Mononuclear cell (primary cell): ENCODE measurements at regions not wholly inside any gene's neighbourhood (a gene's known extent, or its start where the extent isn't known, plus 50 kb on each side); places are given as distances from the start of the nearest gene placed in this dataset.
"Not testable (repeated sequence)": the region's sequence is repeated elsewhere in the genome, so short reads cannot be mapped to it uniquely, and the experiment has no call there.

Source experiments
- H3K27me3 ChIP-seq: 2 replicates; pipeline ENCODE4 v1.6.0; 2011; ENCODE audit warnings: low read length, control low read depth; ENCODE audit not compliant: insufficient read depth
- H3K4me1 ChIP-seq: 2 replicates; pipeline ENCODE4 v1.5.1; 2011; ENCODE audit warnings: mild to moderate bottlenecking, low read length, control low read depth; ENCODE audit not compliant: insufficient read depth
- H3K4me3 ChIP-seq: 2 replicates; pipeline ENCODE4 v1.5.1; 2011; ENCODE audit warnings: mild to moderate bottlenecking, low read length, moderate library complexity
- H3K9me3 ChIP-seq: 2 replicates; pipeline ENCODE4 v1.5.1; 2011; ENCODE audit warnings: low read depth, mild to moderate bottlenecking, control low read depth, low read length

DNA sequence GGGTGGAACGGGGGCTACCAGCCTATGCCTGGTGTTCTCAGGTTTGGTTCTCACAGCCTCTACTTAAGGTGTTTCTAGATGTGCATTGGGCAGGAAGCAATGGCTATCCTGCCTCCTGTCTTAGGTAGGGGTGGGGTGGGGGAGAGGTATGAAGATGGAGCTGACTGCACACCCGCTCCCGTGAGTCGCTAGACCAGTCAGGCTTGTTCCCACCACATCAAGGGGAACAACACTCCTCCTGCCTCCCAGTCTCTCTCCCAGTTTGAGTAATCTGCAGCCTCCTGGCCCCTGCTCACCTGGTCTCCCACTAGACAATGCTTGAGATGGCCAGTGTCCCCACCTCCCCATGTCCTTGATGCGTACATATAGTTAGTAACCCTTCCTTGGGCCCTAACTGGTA is 79.3 kb upstream of the TENM4 start:
- H3K4me1 ChIP-seq, result no peaks in the 10 kb centered on the region

DNA sequence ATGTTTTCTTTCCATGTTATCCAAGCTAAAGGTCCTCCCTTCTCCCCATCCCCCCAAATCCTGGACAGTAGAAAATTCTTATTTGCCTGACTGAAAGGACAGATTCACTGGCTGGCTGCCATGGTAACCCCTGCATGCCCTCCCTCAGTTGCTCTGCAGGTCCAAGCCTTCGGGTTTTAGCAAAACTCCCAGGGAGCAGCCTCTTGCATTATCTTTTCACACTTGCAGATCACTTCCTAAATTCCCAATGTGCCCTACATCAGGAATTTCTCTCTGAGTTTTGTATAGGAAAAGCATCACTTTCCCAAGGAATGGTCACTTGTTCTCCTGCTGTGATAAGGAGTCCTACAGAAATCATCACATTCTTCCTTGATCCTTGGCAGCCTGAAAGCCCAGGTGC is 75.0 kb upstream of the TENM4 start:
- no peak overlapping the region for H3K4me3 ChIP-seq
- no peaks in the 10 kb centered on the region for H3K9me3 ChIP-seq
- H3K27me3 ChIP-seq, result no peaks in the 10 kb centered on the region
- no peaks in the 10 kb centered on the region for H3K4me1 ChIP-seq

More for the DNA sequence above, 79.3 kb upstream of the TENM4 start:
- Histone ChIP-seq H3K9me3 (no peaks in the 10 kb centered on the region), H3K27me3 (no peaks in the 10 kb centered on the region), H3K4me3 (no peak overlapping the region)

- Histone ChIP-seq H3K4me1 (no peaks in the 10 kb centered on the region), H3K9me3 (no peaks in the 10 kb centered on the region), H3K4me3 (no peak overlapping the region), H3K27me3 (no peaks in the 10 kb centered on the region)
These were observed 73.9 kb upstream of the TENM4 start for GRCh38 chr11:79514695-79515094.

DNA sequence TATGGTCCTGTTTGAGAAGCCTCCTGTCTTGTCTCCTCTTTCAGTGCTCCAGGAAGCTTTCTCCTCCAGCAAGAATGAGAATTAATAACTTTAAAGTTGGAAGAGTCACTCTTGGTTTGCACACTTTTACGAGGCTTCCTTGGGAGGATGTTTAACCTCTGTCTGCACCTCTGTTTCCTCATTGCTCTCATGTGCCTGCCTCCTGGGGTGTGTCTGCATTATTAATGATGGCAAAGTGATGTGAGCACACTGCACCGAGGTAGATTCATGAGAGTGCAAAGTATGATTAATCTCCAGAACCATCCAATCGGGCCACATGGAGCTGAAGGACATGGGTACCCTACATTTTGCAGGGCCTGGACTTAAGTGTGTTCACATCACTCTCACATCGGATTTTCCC is 73.5 kb upstream of the TENM4 start:
- no peaks in the 10 kb centered on the region for H3K9me3 ChIP-seq
- no peaks in the 10 kb centered on the region for H3K4me1 ChIP-seq
- no peak overlapping the region for H3K4me3 ChIP-seq
- no peaks in the 10 kb centered on the region for H3K27me3 ChIP-seq

GRCh38 chr11:79512706-79513469 is 72.1 kb upstream of the TENM4 start:
- Histone ChIP-seq H3K27me3 (no peaks in the 10 kb centered on the region), H3K9me3 (no peaks in the 10 kb centered on the region), H3K4me3 (no peak overlapping the region), H3K4me1 (no peaks in the 10 kb centered on the region)

GRCh38 chr11:79510960-79511359 is 70.1 kb upstream of the TENM4 start:
- Histone ChIP-seq H3K9me3 (no peaks in the 10 kb centered on the region), H3K4me1 (no peaks in the 10 kb centered on the region), H3K27me3 (no peaks in the 10 kb centered on the region), H3K4me3 (no peak overlapping the region)

DNA sequence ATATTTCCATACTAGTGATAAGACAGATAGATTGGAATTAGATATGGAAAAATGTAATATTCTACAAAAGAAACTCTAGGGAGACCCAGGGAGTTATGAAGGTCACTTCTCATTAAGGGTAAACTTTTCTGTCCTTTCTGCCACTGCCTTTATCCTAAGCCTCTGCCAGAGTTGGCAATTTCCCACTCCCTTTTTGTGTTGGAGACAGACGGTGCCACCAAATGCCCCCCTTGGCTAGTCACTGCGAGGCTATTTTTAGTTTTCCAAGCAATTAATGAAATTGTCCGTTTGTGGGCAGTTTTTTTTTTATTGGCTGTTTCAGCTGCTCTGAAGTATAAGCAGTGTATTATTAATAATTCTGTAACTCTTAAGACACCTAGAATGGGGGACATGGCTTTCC is 67.6 kb upstream of the TENM4 start:
- Histone ChIP-seq H3K4me1 (no peaks in the 10 kb centered on the region), H3K9me3 (no peaks in the 10 kb centered on the region), H3K4me3 (no peak overlapping the region), H3K27me3 (no peaks in the 10 kb centered on the region)

GRCh38 chr11:79507706-79508105 is 66.9 kb upstream of the TENM4 start:
- Histone ChIP-seq H3K4me1 (no peaks in the 10 kb centered on the region), H3K27me3 (no peaks in the 10 kb centered on the region), H3K9me3 (no peaks in the 10 kb centered on the region), H3K4me3 (no peak overlapping the region)

DNA sequence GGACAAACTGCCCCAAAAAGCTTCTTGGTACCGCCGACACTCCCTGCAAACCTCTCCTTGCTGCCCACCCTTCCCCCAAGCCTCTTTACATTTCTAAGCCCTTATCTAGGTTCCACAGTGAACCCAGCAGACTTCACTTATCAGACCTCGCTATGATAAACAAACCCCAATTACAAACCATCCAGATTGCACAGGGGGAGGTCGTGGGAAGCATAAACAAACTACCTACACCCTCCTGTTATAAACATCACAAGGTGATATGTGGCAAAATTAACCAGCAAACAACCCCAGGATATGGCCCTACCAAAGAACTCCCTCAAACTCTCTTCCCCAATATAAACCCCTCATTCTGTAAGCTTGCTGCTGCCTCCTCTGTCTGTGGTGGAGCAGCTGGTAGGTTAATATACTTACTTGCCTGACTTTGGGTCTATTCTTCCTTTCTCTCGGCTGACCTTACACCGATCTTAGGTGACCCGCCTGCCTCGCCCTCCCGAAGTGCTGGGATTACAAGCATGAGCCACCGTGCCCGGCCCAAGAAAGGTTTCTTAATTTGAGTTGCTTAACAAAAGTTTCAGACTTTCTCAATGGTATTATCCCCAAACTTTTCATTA is 66.0 kb upstream of the TENM4 start:
- Histone ChIP-seq H3K9me3 (no peaks in the 10 kb centered on the region), H3K4me3 (no peak overlapping the region), H3K4me1 (no peaks in the 10 kb centered on the region), H3K27me3 (no peaks in the 10 kb centered on the region)

DNA sequence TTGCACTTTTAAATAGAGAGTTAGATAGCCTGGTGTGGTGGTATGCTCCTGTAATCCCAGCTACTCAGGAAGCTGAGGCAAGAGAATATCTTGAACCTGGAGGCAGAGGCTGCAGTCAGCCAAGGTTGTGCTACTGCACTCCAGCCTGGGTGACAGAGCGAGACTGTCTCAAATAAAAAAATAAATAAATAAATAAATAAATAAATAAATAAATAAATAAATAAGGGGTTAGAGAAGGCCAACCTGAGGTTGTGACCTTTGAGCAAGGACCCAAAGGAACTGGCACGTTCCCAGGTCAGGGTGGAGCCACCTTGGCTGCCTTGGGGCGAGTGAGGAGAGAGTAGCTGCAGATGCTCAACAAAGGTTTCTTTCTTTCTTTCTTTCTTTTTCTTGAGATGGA is 65.3 kb upstream of the TENM4 start:
- no peaks in the 10 kb centered on the region for H3K9me3 ChIP-seq

DNA sequence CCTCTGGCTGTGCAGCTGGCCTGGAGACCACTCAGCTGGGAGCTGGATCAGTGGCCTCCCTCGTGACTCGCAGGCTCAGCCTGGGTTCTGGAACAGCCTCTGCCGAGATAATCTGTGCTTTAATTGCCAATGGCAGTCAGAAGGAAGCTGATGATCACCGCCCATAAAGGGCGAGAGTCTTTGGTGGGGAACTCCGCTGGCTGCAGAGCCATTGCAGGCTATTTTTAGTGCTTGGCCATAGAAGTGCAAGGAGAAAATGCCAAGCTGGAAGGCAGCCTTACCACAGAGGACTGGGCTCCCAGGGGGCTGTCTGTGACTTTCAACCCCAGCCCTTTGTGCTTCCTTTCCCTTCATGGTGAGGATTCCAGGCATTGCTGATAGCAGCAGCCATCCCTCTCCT is 62.2 kb upstream of the TENM4 start:
- no peak overlapping the region for H3K4me3 ChIP-seq
- no peaks in the 10 kb centered on the region for H3K27me3 ChIP-seq
- H3K9me3 ChIP-seq, result no peaks in the 10 kb centered on the region
- no peaks in the 10 kb centered on the region for H3K4me1 ChIP-seq

More for the DNA sequence above, 65.3 kb upstream of the TENM4 start:
- no peaks in the 10 kb centered on the region for H3K4me1 ChIP-seq
- H3K4me3 ChIP-seq, result no peak overlapping the region
- H3K27me3 ChIP-seq, result no peaks in the 10 kb centered on the region

- H3K9me3 ChIP-seq, result no peaks in the 10 kb centered on the region
- H3K4me1 ChIP-seq, result no peaks in the 10 kb centered on the region
- H3K4me3 ChIP-seq, result no peak overlapping the region
- no peaks in the 10 kb centered on the region for H3K27me3 ChIP-seq
These were observed 60.9 kb upstream of the TENM4 start for GRCh38 chr11:79501707-79502106.

- not testable (repeated sequence) for H3K4me1 ChIP-seq, H3K9me3 ChIP-seq, H3K4me3 ChIP-seq, H3K27me3 ChIP-seq
These were observed 59.1 kb upstream of the TENM4 start for GRCh38 chr11:79499929-79500328.

DNA sequence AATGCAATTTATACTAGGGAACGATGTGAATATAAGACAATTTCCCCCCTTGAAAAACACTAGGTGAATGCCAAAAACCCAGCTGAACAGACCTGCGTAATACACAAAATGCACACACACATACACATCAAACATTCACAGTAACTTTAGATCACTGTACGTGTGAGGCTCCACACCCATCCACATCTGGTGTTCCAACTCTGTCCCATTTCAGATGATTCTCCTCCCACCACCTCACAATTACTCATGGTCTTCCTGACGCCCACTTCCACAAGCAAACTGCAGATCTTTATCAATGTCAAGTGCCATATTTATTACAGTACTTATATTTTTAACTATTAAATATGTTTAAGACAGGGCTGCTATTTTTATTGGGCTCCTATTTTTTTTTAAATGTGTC is 57.8 kb upstream of the TENM4 start:
- H3K9me3 ChIP-seq, result no peaks in the 10 kb centered on the region
- H3K27me3 ChIP-seq, result no peaks in the 10 kb centered on the region
- H3K4me1 ChIP-seq, result no peaks in the 10 kb centered on the region
- H3K4me3 ChIP-seq, result no peak overlapping the region

GRCh38 chr11:79493555-79494171 is 52.8 kb upstream of the TENM4 start:
- no peak overlapping the region for H3K4me3 ChIP-seq
- H3K4me1 ChIP-seq, result no peaks in the 10 kb centered on the region
- H3K27me3 ChIP-seq, result no peaks in the 10 kb centered on the region
- H3K9me3 ChIP-seq, result no peaks in the 10 kb centered on the region

DNA sequence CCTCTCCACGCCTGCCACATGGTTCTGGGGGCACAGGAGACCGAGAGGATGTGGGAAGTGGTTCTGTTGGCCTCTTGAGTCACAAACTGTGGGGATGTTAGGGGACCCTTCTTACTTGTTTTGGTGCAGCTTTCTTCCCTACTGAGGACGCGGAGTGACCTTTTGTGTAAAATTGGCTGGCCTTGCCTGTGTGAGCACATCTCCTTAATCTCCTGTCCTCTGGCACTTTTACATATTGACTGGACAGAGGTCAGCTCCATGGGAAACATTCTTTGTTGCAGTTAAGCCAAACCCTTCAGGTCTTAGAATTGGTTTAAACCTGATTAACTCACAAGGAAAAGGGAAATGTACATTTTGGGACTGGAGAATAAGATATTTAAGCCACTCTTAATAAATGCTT is 51.2 kb upstream of the TENM4 start:
- no peaks in the 10 kb centered on the region for H3K9me3 ChIP-seq

More for the DNA sequence above, 51.2 kb upstream of the TENM4 start:
- Histone ChIP-seq H3K4me1 (no peaks in the 10 kb centered on the region), H3K27me3 (no peaks in the 10 kb centered on the region), H3K4me3 (no peak overlapping the region)
